WTC11 (cell line): ENCODE measurements at regions not wholly inside any gene's neighbourhood (a gene's known extent, or its start where the extent isn't known, plus 50 kb on each side); places are given as distances from the start of the nearest gene placed in this dataset.

Experiments used
- TP53 ChIP-seq: sonication (generic); formaldehyde crosslinking; IDR thresholded peaks from 2 replicates; pipeline ENCODE4 v1.8.1; 2023; ENCODE audit warnings: mild to moderate bottlenecking, missing genetic modification reagents
- TF ChIP-seq, protein P1 (sequence below): sonication (generic); formaldehyde crosslinking; IDR thresholded peaks from 2 replicates; pipeline ENCODE4 v1.8.1; 2023; ENCODE audit warnings: mild to moderate bottlenecking, missing genetic modification reagents
- TF ChIP-seq, protein P2 (sequence below): fragments of 200-600 bp; IDR thresholded peaks from 2 replicates; pipeline ENCODE4 v1.8.0; 2022; ENCODE audit warnings: antibody characterized with exemption

DNA sequence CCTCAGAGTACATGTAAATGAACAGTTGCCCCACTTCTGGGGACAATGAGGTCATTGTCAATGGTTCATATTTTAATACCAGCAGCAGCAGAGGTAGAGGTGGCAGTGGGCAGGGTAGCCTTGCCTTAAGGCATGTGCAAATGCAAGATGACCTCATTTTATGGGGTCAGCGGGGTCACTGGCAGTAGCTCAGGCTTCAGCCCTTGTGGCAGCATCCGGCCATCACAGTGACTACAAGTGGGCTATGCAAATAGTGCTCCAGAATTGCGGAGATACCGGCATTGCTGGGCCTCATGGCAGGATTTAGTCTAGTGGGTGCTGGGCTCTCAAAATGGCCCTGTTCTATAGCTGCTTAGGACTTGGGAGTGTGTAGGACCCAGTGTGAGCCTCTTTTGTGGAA, 144.7 kb downstream of the FAM47A start:
- TF ChIP-seq, protein P1, sequence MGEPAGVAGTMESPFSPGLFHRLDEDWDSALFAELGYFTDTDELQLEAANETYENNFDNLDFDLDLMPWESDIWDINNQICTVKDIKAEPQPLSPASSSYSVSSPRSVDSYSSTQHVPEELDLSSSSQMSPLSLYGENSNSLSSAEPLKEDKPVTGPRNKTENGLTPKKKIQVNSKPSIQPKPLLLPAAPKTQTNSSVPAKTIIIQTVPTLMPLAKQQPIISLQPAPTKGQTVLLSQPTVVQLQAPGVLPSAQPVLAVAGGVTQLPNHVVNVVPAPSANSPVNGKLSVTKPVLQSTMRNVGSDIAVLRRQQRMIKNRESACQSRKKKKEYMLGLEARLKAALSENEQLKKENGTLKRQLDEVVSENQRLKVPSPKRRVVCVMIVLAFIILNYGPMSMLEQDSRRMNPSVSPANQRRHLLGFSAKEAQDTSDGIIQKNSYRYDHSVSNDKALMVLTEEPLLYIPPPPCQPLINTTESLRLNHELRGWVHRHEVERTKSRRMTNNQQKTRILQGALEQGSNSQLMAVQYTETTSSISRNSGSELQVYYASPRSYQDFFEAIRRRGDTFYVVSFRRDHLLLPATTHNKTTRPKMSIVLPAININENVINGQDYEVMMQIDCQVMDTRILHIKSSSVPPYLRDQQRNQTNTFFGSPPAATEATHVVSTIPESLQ (CRISPR knock-in tag): no peak
- TF ChIP-seq, protein P2, sequence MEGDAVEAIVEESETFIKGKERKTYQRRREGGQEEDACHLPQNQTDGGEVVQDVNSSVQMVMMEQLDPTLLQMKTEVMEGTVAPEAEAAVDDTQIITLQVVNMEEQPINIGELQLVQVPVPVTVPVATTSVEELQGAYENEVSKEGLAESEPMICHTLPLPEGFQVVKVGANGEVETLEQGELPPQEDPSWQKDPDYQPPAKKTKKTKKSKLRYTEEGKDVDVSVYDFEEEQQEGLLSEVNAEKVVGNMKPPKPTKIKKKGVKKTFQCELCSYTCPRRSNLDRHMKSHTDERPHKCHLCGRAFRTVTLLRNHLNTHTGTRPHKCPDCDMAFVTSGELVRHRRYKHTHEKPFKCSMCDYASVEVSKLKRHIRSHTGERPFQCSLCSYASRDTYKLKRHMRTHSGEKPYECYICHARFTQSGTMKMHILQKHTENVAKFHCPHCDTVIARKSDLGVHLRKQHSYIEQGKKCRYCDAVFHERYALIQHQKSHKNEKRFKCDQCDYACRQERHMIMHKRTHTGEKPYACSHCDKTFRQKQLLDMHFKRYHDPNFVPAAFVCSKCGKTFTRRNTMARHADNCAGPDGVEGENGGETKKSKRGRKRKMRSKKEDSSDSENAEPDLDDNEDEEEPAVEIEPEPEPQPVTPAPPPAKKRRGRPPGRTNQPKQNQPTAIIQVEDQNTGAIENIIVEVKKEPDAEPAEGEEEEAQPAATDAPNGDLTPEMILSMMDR: no peak
- TF ChIP-seq TP53 (CRISPR knock-in tag): no peak
